Naive thymus-derived CD8-positive, alpha-beta T cell (primary cell): ENCODE measurements at regions not wholly inside any gene's neighbourhood (a gene's known extent, or its start where the extent isn't known, plus 50 kb on each side); places are given as distances from the start of the nearest gene placed in this dataset.
"Not testable (repeated sequence)": the region's sequence is repeated elsewhere in the genome, so short reads cannot be mapped to it uniquely, and the experiment has no call there.

Experiments used
- ATAC-seq, 2 donors: fragments of 150-1000 bp; cut with Tn5 transposase in 1 of 2; sonication (Bioruptor Pico), chemical (Tn5 transposase) in 1 of 2; 1 replicate in 1 of 2; 2 replicates in 1 of 2; pipeline ENCODE4 v1.10.0; 2021; ENCODE audit warnings: mild to moderate bottlenecking in 2 of 2, moderate library complexity in 2 of 2
- POLR2A ChIA-PET: fragments of 350-600 bp; sonication (Branson Sonifier 250); formaldehyde crosslinking; loops from one replicate; lab custom pipeline; 2021; ENCODE audit warnings: antibody characterized with exemption; lab: Charles Lee
- DNase-seq, 10 donors: peaks; one replicate each; pipeline versions ENCODE4 v3.0.0 to v3.0.0-alpha.2; 2020 to 2022
- H3K27ac Mint-ChIP-seq, 10 donors: one replicate each; pipeline ENCODE4 v1.8.0; 2020 to 2022; ENCODE audit warnings: mild to moderate bottlenecking in 10 of 10, mixed read lengths in 10 of 10, moderate library complexity in 4 of 10, inconsistent platforms in 1 of 10
- H3K27me3 Mint-ChIP-seq, 5 donors: one replicate each; pipeline ENCODE4 v1.8.0; 2021 to 2022; ENCODE audit warnings: mixed read lengths in 5 of 5
- H3K36me3 Mint-ChIP-seq, 3 donors: one replicate each; pipeline ENCODE4 v1.8.0; 2020 to 2022; ENCODE audit warnings: mixed read lengths in 3 of 3, mild to moderate bottlenecking in 2 of 3, inconsistent platforms in 1 of 3
- H3K4me1 Mint-ChIP-seq, 4 donors: one replicate each; pipeline ENCODE4 v1.8.0; 2021 to 2022; ENCODE audit warnings: mixed read lengths in 4 of 4
- H3K4me3 Mint-ChIP-seq, 10 donors: one replicate each; pipeline ENCODE4 v1.8.0; 2020 to 2022; ENCODE audit warnings: mild to moderate bottlenecking in 10 of 10, mixed read lengths in 10 of 10, moderate library complexity in 6 of 10, inconsistent platforms in 1 of 10
- H3K9me3 Mint-ChIP-seq, 9 donors: one replicate each; pipeline ENCODE4 v1.8.0; 2020 to 2022; ENCODE audit warnings: mixed read lengths in 9 of 9, mild to moderate bottlenecking in 3 of 9, inconsistent platforms in 1 of 9, moderate library complexity in 1 of 9

DNA sequence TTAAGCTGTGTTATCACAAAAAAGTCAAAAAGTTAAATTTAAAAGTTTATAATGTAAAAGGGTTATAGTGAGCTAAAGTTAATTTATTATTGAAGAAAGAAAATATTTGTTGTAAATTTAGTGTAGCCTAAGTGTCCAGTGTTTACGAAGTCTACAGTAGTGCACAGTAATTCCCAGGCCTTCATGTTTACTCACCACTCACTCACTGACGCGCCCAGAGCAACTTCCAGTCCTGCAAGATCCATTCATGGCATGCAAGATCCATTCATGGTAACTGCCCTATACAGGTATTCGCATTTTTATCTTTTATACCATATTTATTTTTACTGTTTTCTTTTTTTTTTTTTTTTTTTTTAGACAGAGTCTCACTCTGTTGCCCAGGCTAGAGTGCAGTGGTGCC lies 69.5 kb downstream of the TPRA1 start:
- no peak overlapping the region for H3K4me3 Mint-ChIP-seq
- H3K4me1 Mint-ChIP-seq: no peaks in the 10 kb centered on the region
- H3K36me3 Mint-ChIP-seq: peaks cover 0 to 9% (median 0%) of the 10 kb centered on the region in 3 donors
- peaks cover 0 to 11% (median 3%) of the 10 kb centered on the region in 9 donors for H3K9me3 Mint-ChIP-seq
- H3K27ac Mint-ChIP-seq: no peak overlapping the region
- peaks cover 3 to 18% (median 11%) of the 10 kb centered on the region in 5 donors for H3K27me3 Mint-ChIP-seq
- POLR2A ChIA-PET: no interaction called here
- ATAC-seq (no peak), DNase-seq (no peak)

DNA sequence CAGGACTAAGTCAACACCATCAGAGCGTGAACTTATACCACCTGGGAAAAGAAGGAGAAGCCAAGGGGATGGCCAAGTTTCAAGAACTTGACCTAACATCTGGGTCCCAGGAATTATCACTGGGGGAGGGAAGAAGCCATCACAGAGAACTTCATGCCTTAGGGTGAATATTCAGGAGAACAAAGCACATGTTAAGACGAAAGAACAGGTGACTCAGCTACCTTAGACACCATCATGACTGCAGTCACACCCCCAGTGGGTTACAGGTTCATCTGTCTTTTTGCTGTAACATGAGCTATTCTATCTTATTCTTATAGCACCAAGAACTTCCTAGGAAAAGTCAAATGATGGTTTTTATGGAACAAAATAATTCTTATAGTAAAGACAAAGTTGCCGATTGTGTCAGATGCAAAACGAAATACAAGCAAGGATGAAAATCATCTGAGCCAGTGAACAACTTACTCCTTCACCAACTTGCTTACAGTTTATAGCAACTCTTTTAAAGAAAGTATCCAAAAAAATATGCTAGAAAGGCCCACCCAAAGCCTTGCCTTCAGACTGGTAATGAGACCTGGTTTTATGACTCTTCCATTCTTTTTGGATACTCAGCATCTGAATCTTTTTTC lies 72.0 kb downstream of the TPRA1 start:
- Mint-ChIP-seq H3K9me3 (peaks cover 0 to 11% (median 3%) of the 10 kb centered on the region in 9 donors), H3K36me3 (peaks cover 0 to 9% (median 0%) of the 10 kb centered on the region in 3 donors), H3K27me3 (peaks cover 0 to 24% (median 2%) of the 10 kb centered on the region in 5 donors), H3K27ac (no peak overlapping the region), H3K4me3 (no peak overlapping the region), H3K4me1 (no peaks in the 10 kb centered on the region)
- ATAC-seq (no peak), DNase-seq (no peak)
- POLR2A ChIA-PET: no interaction called here

DNA sequence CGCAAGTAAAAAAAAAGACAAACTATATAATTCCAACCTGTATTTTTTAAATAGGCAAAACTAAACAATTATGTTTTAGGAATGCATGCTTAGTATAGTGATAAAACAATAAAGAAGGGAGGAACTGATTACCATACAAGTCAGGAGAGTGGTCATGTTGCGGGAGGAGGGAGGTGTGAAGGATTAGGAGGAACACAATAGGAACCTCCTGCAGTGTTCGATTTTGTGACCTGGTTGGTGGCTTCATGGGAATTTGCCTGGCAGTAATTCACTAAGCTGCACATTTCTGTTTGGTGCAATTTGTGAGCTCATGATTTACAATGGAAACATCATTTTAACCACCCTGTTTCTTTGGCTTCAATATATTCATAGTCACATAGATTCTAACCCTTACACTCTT lies 78.3 kb downstream of the TPRA1 start:
- ATAC-seq: no peak
- Mint-ChIP-seq H3K27me3 (peaks cover 0 to 18% (median 9%) of the 10 kb centered on the region in 5 donors), H3K36me3 (no peaks in the 10 kb centered on the region), H3K4me1 (no peaks in the 10 kb centered on the region), H3K9me3 (no peaks in the 10 kb centered on the region), H3K27ac (no peak overlapping the region), H3K4me3 (no peak overlapping the region)
- POLR2A ChIA-PET: no interaction called here
- DNase-seq: no peak

DNA sequence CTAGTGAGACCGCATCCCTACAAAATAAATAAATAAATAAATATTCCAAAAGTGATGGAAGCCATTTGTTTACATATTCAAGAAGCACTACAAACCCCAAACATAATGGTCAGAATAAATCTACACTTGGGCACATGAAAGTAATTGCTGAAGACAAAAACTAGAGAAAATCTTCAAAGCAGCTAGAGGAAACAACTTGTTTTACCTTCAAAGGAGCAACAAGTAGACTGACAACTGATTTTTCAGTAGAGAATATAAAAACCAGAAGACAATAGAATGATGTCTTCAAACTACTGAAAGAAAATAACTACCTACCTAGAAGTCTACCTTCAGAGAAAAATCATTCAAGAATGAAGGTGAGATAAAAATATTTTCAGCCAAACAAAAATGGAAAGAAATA lies 89.4 kb downstream of the TPRA1 start:
- no peak for ATAC-seq
- Mint-ChIP-seq H3K4me3 (no peak overlapping the region), H3K9me3 (peaks cover 8 to 51% (median 34%) of the 10 kb centered on the region in 9 donors), H3K27me3 (peaks cover 10 to 48% (median 25%) of the 10 kb centered on the region in 5 donors), H3K4me1 (no peaks in the 10 kb centered on the region), H3K36me3 (peaks cover 3 to 31% (median 16%) of the 10 kb centered on the region in 3 donors), H3K27ac (no peak overlapping the region)
- DNase-seq: no peak
- POLR2A ChIA-PET: no interaction called here

DNA sequence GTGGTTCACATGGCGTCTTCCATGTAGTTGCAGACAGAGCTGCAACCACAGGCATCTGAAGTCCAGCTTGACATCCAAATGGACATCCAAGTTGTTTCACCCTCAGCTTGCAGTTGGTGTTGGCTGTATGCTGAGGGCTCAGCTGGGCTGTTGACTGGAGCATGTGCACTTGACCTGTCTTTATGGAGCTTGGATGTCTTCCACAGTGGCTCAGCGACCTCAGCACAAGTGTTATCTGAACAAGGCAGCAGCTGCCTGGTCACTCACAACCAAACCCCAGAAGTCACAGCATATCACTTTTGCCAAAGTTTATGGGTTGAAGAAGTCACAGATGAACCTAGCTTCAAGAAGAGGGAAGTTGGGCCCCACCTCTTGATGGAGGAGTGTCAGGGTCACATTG lies 92.9 kb downstream of the TPRA1 start:
- Mint-ChIP-seq H3K27me3 (peaks cover 7 to 40% (median 18%) of the 10 kb centered on the region in 5 donors), H3K36me3 (peaks cover 2 to 28% (median 13%) of the 10 kb centered on the region in 3 donors), H3K9me3 (peaks cover 3 to 35% (median 26%) of the 10 kb centered on the region in 9 donors), H3K4me3 (no peak overlapping the region), H3K4me1 (no peaks in the 10 kb centered on the region), H3K27ac (no peak overlapping the region)
- DNase-seq: no peak
- POLR2A ChIA-PET: no interaction called here
- ATAC-seq: no peak

DNA sequence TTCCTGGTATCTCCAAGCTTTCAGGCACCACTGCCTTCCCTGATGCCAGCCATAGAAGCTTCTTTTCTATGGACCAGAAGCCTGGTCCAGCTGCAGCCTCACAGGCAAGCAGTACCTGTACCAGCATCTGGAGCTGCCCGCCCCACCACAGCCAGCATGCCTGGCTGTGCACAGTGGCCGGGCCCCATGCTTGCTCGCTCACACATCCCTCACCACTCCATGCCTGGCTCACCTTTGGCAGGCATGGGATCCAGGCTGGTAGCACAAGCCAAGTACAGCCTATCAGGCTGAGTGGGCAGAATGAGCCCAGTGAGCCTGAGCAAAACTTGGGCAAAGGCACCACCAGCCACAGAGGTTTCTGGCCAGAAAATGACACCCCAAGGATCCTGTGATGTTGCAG lies 93.4 kb downstream of the TPRA1 start:
- ATAC-seq (no peak), DNase-seq (no peak)
- POLR2A ChIA-PET: no interaction called here
- Mint-ChIP-seq H3K9me3 (peaks cover 1 to 30% (median 22%) of the 10 kb centered on the region in 9 donors), H3K27me3 (peaks cover 6 to 40% (median 16%) of the 10 kb centered on the region in 5 donors), H3K4me1 (no peaks in the 10 kb centered on the region), H3K27ac (no peak overlapping the region), H3K4me3 (no peak overlapping the region), H3K36me3 (peaks cover 0 to 23% (median 9%) of the 10 kb centered on the region in 3 donors)

DNA sequence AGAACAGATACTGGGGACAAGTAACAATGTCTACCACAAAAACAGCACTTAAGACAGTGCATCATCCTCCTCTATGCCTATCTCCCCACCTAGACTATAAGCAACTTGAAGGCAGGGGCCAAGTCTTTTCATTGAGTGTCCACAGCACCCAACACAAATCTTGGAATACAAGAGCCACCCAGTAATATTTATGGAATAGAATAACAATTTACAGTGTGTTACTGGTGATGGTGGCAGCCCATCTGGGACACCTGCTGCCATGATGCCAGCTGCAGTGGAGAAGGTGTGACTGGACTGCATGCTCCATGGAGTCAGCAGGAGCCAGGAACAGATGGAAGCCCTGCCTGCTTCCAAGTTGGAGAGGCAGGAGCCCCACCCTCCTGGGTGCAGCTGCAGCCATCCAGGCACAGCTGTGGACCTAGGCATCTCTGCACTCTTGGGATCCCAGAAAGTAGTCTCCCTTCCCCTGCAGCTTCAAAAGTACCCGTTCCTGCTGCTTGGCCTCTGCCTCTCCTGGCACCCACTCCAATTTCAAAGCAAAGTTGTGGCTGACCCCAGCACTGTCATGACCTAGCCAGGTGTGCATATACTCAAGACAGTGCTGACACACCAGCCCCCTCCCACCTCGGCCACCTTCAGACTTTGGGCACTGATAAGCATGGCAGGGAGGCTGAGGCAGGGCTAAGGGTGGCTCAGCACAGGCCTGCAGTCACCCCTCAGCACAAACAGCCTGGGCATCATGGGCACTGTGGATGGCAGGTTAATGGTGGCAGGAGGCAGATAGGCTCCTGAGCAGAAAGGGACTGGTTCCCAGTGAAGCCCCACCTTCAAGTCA lies 94.5 kb downstream of the TPRA1 start:
- POLR2A ChIA-PET: no interaction called here
- Mint-ChIP-seq H3K27ac (no peak overlapping the region), H3K9me3 (peaks cover 1 to 24% (median 17%) of the 10 kb centered on the region in 9 donors), H3K4me1 (no peaks in the 10 kb centered on the region), H3K36me3 (peaks cover 0 to 19% (median 4%) of the 10 kb centered on the region in 3 donors), H3K27me3 (peaks cover 6 to 38% (median 16%) of the 10 kb centered on the region in 5 donors), H3K4me3 (no peak overlapping the region)
- DNase-seq (no peak), ATAC-seq (no peak)

DNA sequence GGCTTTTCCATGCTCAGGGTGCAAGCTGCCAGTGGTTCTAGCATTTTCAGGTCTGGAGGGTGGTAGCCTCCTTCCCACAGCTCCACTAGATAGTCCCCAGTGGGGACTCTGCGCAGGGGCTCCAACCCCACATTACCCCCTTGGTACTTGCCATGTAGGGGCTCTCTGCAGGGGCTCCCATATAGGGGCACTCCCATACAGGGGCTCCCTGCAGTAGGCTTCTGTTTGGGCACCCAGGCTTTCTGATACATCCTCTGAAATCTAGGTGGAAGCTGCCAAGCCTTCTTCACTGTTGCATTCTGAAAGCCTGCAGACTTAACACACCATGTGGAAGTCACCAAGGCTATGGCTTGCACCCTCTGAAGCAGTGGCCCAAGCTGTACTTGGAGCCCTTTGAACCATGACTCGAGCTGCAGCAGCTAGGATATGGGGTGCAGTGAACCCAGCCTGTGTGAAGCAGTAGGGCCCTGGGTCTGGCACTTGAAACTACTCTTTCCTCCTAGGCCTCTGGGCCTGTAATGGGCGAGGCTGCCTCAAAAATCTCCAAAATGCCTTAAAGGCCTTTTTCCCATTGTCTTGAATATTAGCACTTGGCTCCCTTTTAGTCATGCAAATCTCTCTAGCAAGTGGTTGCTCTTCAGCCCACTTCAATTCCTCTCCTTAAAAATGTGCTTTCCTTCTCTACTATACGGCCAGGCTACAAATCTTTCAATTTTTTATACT lies 96.4 kb downstream of the TPRA1 start:
- no peak for DNase-seq
- Mint-ChIP-seq H3K36me3 (peaks cover 0 to 6% (median 0%) of the 10 kb centered on the region in 3 donors), H3K4me3 (no peak overlapping the region), H3K27me3 (peaks cover 6 to 41% (median 11%) of the 10 kb centered on the region in 5 donors), H3K4me1 (no peaks in the 10 kb centered on the region), H3K9me3 (peaks cover 0 to 8% (median 0%) of the 10 kb centered on the region in 9 donors), H3K27ac (peak overlapping the region in 1 of 10 donors; percentile 30)
- ATAC-seq: no peak
- POLR2A ChIA-PET: no interaction called here

DNA sequence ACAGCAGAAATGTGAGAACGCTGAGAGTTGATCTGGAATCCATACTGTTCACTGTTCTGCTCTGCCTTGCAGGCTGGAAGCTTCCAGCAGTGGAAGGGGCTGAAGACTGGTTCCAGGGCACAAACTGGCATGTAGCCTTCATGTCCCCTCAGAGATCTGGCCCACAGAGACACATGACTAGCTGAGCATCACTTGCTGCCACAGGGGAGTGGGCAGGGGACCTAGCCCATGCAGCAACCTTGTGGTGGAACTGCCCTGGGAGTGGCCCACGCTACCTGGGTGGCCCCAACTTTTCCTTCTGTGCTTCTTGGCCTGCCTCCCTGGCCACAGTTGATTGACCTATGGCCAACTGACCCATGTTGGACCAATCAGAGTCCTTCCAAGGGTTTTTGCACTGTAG lies 98.1 kb downstream of the TPRA1 start:
- no peaks in the 10 kb centered on the region for H3K4me1 Mint-ChIP-seq
- no peak overlapping the region for H3K27ac Mint-ChIP-seq
- H3K36me3 Mint-ChIP-seq: no peaks in the 10 kb centered on the region
- DNase-seq: no peak
- peaks cover 0 to 6% (median 0%) of the 10 kb centered on the region in 9 donors for H3K9me3 Mint-ChIP-seq
- peaks cover 6 to 47% (median 9%) of the 10 kb centered on the region in 5 donors for H3K27me3 Mint-ChIP-seq
- POLR2A ChIA-PET: no interaction called here
- ATAC-seq: no peak
- H3K4me3 Mint-ChIP-seq: no peak overlapping the region

DNA sequence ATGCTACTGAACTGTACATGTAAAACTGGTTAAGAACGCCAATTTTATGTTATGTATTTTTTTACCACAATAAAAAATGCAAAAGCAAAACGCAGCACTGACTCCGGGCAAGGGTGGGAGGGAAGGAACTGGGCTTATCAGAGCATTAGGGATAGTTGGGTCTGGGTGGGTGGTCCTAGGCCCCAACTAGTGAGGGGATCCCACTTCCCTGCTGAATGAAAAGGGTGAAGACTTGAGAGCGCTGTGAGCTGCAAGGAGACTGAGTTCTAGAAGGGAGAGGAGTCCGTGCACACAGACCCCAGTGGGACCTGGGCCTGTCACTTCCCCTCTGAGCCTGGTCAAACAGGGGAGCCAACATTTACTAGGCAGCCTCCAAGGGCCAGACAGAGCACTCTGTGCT lies 98.6 kb downstream of the TPRA1 start:
- Mint-ChIP-seq H3K9me3 (peaks cover 0 to 2% (median 0%) of the 10 kb centered on the region in 9 donors), H3K27ac (no peak overlapping the region), H3K36me3 (no peaks in the 10 kb centered on the region), H3K4me1 (peaks cover 0 to 3% (median 0%) of the 10 kb centered on the region in 4 donors), H3K27me3 (peaks cover 7 to 47% (median 13%) of the 10 kb centered on the region in 5 donors), H3K4me3 (no peak overlapping the region)
- no peak for ATAC-seq
- POLR2A ChIA-PET: no interaction called here
- DNase-seq: no peak

DNA sequence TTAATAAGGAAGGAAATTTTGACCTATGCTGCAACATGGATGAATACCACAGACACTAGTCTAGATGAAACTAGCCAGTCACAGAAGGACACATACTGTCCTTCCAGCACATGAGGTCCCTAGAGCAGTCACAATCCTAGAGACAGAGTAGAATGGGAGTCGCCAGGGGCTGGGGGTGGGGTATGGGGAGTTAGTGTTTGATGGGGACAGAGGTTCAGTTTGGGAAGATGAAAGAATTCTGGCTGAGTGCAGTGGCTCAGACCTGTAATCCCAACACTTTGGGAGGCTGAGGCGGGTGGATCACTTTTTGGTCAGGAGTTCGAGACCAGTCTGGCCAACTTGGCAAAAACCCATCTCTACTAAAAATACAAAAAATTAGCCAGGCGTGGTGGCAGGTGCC lies 99.2 kb downstream of the TPRA1 start:
- ATAC-seq: no peak
- Mint-ChIP-seq H3K4me1 (peaks cover 0 to 3% (median 0%) of the 10 kb centered on the region in 4 donors), H3K36me3 (no peaks in the 10 kb centered on the region), H3K9me3 (peaks cover 0 to 2% (median 0%) of the 10 kb centered on the region in 9 donors), H3K27me3 (peaks cover 7 to 47% (median 12%) of the 10 kb centered on the region in 5 donors), H3K4me3 (no peak overlapping the region), H3K27ac (no peak overlapping the region)
- POLR2A ChIA-PET: no interaction called here
- DNase-seq: no peak

DNA sequence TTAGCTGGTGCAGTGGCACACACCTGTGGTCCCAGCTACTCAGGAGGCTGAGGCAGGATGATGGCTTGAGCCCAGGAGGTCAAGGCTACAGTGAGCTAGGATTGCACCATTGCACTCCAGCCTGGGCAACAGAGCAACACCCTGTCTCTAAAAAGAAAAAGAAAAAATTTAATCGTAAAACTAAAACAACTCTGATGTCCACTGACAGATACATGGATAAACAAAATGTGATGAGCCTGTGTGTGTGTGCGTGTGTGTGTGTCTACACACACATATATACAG lies 99.6 kb downstream of the TPRA1 start:
- H3K4me3 Mint-ChIP-seq, H3K4me1 Mint-ChIP-seq, H3K36me3 Mint-ChIP-seq, ATAC-seq, DNase-seq, H3K27ac Mint-ChIP-seq, H3K9me3 Mint-ChIP-seq, POLR2A ChIA-PET: not testable (repeated sequence)
- peaks cover 7 to 48% (median 12%) of the 10 kb centered on the region in 5 donors for H3K27me3 Mint-ChIP-seq
